ENCODE measurements at regions not wholly inside any gene's neighbourhood (a gene's known extent, or its start where the extent isn't known, plus 50 kb on each side); places are given as distances from the start of the nearest gene placed in this dataset.

DNA sequence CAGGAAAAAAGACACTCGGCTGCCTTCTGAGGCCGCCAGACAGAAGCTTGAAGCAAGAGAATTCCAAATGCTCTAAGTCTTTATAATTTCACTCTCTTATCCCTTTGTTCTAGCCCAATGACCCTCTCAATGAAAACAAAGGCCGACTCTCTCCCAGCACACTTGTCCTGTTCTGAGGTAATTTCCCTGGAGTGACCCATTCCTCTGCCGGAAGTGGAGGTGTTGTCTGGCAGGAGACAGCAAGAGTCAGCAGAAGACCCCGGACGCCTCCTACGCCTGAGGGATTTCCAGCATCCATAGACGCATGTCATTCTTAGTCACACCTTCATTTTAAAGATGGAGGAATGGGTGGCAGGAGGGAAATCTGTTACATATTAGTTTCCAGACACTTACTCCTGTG, 110.3 kb downstream of the SOD2 start:
- Histone ChIP-seq H4K20me1 (ENCODE audit: insufficient read depth, low read length) (no peaks in the 10 kb centered on the region), H3K9me2 (ENCODE audit: insufficient read depth, low read length) (no peaks in the 10 kb centered on the region), H3K4me1 (ENCODE audit: insufficient read depth, low read length, poor library complexity, severe bottlenecking) (no peaks in the 10 kb centered on the region), H3K79me2 (ENCODE audit: insufficient read depth, low read depth, low read length) (no peaks in the 10 kb centered on the region), H3K27ac (ENCODE audit: low read depth, low read length, poor library complexity, severe bottlenecking) (no peak overlapping the region), H3K4me2 (ENCODE audit: low read length) (no peak overlapping the region), H3K9me3 (ENCODE audit: low read length) (no peaks in the 10 kb centered on the region), H3K4me3 (ENCODE audit: low read depth, low read length, poor library complexity, severe bottlenecking) (no peak overlapping the region), H2AFZ (ENCODE audit: low read length) (no peak overlapping the region), H3K36me3 (ENCODE audit: insufficient read depth, low read length) (no peaks in the 10 kb centered on the region)
- CTCF ChIA-PET (ENCODE audit: unreplicated experiment), result no interaction called here
- DNase-seq (ENCODE audit: low spot score), result no peak
- TF ChIP-seq EZH2phosphoT487 (IDR thresholded peaks at IDR 0.05; ENCODE audit: borderline replicate concordance, low read depth, low read length), result no peak
- TF ChIP-seq, protein P1, sequence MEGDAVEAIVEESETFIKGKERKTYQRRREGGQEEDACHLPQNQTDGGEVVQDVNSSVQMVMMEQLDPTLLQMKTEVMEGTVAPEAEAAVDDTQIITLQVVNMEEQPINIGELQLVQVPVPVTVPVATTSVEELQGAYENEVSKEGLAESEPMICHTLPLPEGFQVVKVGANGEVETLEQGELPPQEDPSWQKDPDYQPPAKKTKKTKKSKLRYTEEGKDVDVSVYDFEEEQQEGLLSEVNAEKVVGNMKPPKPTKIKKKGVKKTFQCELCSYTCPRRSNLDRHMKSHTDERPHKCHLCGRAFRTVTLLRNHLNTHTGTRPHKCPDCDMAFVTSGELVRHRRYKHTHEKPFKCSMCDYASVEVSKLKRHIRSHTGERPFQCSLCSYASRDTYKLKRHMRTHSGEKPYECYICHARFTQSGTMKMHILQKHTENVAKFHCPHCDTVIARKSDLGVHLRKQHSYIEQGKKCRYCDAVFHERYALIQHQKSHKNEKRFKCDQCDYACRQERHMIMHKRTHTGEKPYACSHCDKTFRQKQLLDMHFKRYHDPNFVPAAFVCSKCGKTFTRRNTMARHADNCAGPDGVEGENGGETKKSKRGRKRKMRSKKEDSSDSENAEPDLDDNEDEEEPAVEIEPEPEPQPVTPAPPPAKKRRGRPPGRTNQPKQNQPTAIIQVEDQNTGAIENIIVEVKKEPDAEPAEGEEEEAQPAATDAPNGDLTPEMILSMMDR (conservative IDR thresholded peaks at IDR 0.05; ENCODE audit: low read length), result no peak
- POLR2A ChIA-PET, result no interaction called here
- BruUV-seq (replicated peaks), result no TSS peak
- intact Hi-C loops (cut with micrococcal nuclease; ENCODE audit: unreplicated experiment), result no loop called here

DNA sequence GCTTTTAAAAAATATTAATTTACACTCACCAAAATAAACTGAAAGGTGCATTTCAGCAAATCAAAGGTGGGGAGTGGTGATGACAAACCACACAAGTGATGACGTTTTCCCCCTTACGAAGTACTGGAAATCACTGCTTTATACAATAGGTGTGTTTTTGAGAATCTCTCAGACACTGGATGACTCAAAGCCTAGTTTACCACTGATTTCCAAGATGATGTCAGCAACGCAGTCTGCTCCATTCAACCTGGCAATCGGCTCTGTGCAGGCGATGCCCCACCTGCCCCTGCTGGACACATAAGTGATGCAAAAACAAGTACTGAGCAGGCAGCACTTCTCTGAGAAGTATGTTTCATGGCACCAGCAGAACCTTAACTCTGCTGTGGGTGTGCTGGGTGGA, 114.4 kb downstream of the SOD2 start:
- Histone ChIP-seq H3K9me2 (ENCODE audit: insufficient read depth, low read length) (no peaks in the 10 kb centered on the region), H3K4me3 (ENCODE audit: low read depth, low read length, poor library complexity, severe bottlenecking) (no peak overlapping the region), H3K9me3 (ENCODE audit: low read length) (no peaks in the 10 kb centered on the region), H3K4me2 (ENCODE audit: low read length) (no peak overlapping the region), H4K20me1 (ENCODE audit: insufficient read depth, low read length) (no peaks in the 10 kb centered on the region), H3K79me2 (ENCODE audit: insufficient read depth, low read depth, low read length) (no peaks in the 10 kb centered on the region), H3K36me3 (ENCODE audit: insufficient read depth, low read length) (no peaks in the 10 kb centered on the region), H2AFZ (ENCODE audit: low read length) (no peak overlapping the region), H3K27ac (ENCODE audit: low read depth, low read length, poor library complexity, severe bottlenecking) (no peak overlapping the region), H3K4me1 (ENCODE audit: insufficient read depth, low read length, poor library complexity, severe bottlenecking) (no peaks in the 10 kb centered on the region)
- BruUV-seq (replicated peaks), result no TSS peak
- DNase-seq (ENCODE audit: low spot score), result no peak
- ChIA-PET CTCF (ENCODE audit: unreplicated experiment) (no interaction called here), POLR2A (interaction anchor here (1.0 kb wide), 1 partner anchor 389 kb away, joined by 3 read pairs; no protein-coding TSS in a partner anchor)
- no peak for TF ChIP-seq EZH2phosphoT487 (IDR thresholded peaks at IDR 0.05; ENCODE audit: borderline replicate concordance, low read depth, low read length)
- TF ChIP-seq, protein P1 (conservative IDR thresholded peaks at IDR 0.05; ENCODE audit: low read length), result no peak
- intact Hi-C loops (cut with micrococcal nuclease; ENCODE audit: unreplicated experiment), result no loop called here

DNA sequence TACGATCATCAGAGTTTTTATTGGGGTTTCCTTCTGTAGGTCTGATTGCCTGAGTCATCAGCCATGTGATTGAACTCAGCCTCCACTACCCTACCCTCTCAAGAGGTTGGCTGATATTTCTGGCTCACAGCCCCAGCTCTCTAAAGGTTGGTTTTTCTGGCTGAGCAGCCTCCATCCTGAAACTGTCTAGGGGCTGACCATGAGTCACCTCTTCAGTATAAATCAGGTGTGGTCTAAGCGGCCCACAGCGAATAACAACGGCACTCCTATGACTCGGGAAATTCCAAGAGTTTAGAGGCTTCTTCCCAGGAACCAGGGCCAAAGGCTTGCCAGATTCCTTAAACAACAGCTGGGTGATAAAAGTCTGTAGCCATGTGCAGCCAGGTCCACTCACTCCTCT, 115.5 kb downstream of the SOD2 start:
- ChIA-PET POLR2A (no interaction called here), CTCF (ENCODE audit: unreplicated experiment) (no interaction called here)
- no peaks in the 10 kb centered on the region for H3K36me3 ChIP-seq (ENCODE audit: insufficient read depth, low read length)
- no peaks in the 10 kb centered on the region for H3K4me1 ChIP-seq (ENCODE audit: insufficient read depth, low read length, poor library complexity, severe bottlenecking)
- no peak for DNase-seq (ENCODE audit: low spot score)
- H3K27ac ChIP-seq (ENCODE audit: low read depth, low read length, poor library complexity, severe bottlenecking), result no peak overlapping the region
- H4K20me1 ChIP-seq (ENCODE audit: insufficient read depth, low read length), result no peaks in the 10 kb centered on the region
- no TSS peak for BruUV-seq (replicated peaks)
- H3K4me2 ChIP-seq (ENCODE audit: low read length), result no peak overlapping the region
- no peaks in the 10 kb centered on the region for H3K9me3 ChIP-seq (ENCODE audit: low read length)
- H3K79me2 ChIP-seq (ENCODE audit: insufficient read depth, low read depth, low read length), result no peaks in the 10 kb centered on the region
- intact Hi-C loops (cut with micrococcal nuclease; ENCODE audit: unreplicated experiment), result no loop called here
- H3K9me2 ChIP-seq (ENCODE audit: insufficient read depth, low read length), result no peaks in the 10 kb centered on the region
- H2AFZ ChIP-seq (ENCODE audit: low read length), result no peak overlapping the region
- no peak overlapping the region for H3K4me3 ChIP-seq (ENCODE audit: low read depth, low read length, poor library complexity, severe bottlenecking)
- TF ChIP-seq, protein P1 (conservative IDR thresholded peaks at IDR 0.05; ENCODE audit: low read length), result no peak
- TF ChIP-seq EZH2phosphoT487 (IDR thresholded peaks at IDR 0.05; ENCODE audit: borderline replicate concordance, low read depth, low read length), result no peak

All from OCI-LY7 (cell line).